Neural cell (in vitro differentiated cells): ENCODE measurements at regions not wholly inside any gene's neighbourhood (a gene's known extent, or its start where the extent isn't known, plus 50 kb on each side); places are given as distances from the start of the nearest gene placed in this dataset.

Experiments used
- MXI1 ChIP-seq: fragments of 450-650 bp; conservative IDR thresholded peaks from 2 replicates; pipeline ENCODE4 v1.6.1; 2014; ENCODE audit warnings: antibody characterized with exemption, mild to moderate bottlenecking; ENCODE audit not compliant: poor library complexity, severe bottlenecking
- POLR2AphosphoS5 ChIP-seq: IDR thresholded peaks from 2 replicates; pipeline ENCODE4 v1.6.1; 2012
- TF ChIP-seq, protein P1 (sequence below): fragments of 450-650 bp; IDR thresholded peaks from 2 replicates; pipeline ENCODE4 v1.5.1; 2014; ENCODE audit warnings: antibody characterized with exemption, mild to moderate bottlenecking, moderate library complexity; ENCODE audit not compliant: poor library complexity, severe bottlenecking

DNA sequence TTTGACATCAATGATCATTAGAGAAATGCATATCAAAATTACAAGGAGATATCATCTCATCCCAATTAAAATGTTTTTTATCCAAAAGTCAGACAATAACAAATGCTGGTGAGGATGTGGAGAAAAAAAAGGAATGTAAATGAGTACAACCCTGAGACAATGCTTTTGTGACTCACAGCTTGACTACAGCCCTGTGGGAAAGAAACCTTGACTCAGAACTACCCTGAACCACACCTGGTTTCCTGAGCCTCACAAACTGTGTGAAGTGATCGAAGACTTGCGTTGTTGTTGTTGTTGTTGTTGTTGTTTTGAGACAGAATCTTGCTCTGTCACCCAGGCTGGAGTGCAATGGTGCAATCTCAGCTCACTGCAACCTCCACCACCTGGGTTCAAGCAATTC, 266.6 kb upstream of the MYT1L start:
- TF ChIP-seq, protein P1, sequence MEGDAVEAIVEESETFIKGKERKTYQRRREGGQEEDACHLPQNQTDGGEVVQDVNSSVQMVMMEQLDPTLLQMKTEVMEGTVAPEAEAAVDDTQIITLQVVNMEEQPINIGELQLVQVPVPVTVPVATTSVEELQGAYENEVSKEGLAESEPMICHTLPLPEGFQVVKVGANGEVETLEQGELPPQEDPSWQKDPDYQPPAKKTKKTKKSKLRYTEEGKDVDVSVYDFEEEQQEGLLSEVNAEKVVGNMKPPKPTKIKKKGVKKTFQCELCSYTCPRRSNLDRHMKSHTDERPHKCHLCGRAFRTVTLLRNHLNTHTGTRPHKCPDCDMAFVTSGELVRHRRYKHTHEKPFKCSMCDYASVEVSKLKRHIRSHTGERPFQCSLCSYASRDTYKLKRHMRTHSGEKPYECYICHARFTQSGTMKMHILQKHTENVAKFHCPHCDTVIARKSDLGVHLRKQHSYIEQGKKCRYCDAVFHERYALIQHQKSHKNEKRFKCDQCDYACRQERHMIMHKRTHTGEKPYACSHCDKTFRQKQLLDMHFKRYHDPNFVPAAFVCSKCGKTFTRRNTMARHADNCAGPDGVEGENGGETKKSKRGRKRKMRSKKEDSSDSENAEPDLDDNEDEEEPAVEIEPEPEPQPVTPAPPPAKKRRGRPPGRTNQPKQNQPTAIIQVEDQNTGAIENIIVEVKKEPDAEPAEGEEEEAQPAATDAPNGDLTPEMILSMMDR = no peak
- no peak for TF ChIP-seq POLR2AphosphoS5
- TF ChIP-seq MXI1 = no peak
